ENCODE measurements at regions not wholly inside any gene's neighbourhood (a gene's known extent, or its start where the extent isn't known, plus 50 kb on each side); places are given as distances from the start of the nearest gene placed in this dataset.

DNA sequence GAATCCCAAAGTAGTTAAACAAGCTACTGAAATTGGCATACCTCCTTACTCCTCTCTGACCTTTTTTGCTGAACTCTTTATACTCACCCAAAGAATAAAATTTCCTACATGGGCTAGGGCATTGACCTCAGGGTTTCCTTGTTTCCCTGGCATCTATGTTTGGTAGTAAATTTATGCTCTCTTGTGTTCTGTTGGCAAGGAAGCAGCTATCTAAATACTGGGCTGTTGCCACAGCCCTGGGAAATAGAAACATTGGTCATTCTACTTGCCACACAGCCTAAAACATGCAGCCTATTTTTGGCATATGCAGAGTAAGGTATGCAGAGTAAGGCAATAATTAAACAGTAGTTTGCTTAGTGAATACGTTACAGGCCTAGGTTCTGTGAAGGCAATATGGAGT lies 351.4 kb downstream of the HLX start:
- TF ChIP-seq, protein P1, sequence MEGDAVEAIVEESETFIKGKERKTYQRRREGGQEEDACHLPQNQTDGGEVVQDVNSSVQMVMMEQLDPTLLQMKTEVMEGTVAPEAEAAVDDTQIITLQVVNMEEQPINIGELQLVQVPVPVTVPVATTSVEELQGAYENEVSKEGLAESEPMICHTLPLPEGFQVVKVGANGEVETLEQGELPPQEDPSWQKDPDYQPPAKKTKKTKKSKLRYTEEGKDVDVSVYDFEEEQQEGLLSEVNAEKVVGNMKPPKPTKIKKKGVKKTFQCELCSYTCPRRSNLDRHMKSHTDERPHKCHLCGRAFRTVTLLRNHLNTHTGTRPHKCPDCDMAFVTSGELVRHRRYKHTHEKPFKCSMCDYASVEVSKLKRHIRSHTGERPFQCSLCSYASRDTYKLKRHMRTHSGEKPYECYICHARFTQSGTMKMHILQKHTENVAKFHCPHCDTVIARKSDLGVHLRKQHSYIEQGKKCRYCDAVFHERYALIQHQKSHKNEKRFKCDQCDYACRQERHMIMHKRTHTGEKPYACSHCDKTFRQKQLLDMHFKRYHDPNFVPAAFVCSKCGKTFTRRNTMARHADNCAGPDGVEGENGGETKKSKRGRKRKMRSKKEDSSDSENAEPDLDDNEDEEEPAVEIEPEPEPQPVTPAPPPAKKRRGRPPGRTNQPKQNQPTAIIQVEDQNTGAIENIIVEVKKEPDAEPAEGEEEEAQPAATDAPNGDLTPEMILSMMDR (IDR thresholded peaks at IDR 0.05), result no peak
- TF ChIP-seq ZFX (IDR thresholded peaks at IDR 0.05; ENCODE audit: borderline replicate concordance), result no peak
